A549 (cell line): ENCODE measurements at regions not wholly inside any gene's neighbourhood (a gene's known extent, or its start where the extent isn't known, plus 50 kb on each side); places are given as distances from the start of the nearest gene placed in this dataset.

ENCODE experiments used
- ATAC-seq, 2 experiments: fragments of 200-7000 bp in 1 of 2; fragments of >200 bp in 1 of 2; cut with Nextera tagmentation in 1 of 2; cut with Tn5 transposase in 1 of 2; 3 replicates each; pipeline versions ENCODE4 v1.8.0 to v1.9.1; 2018 to 2020; ENCODE audit warnings: mild to moderate bottlenecking in 1 of 2, moderate library complexity in 1 of 2
- CTCF ChIA-PET: fragments of 300-600 bp; sonication (Branson Sonifier 250); formaldehyde crosslinking; extraction: SDS; loops from one replicate; lab custom pipeline; 2021; ENCODE audit warnings: antibody characterized with exemption, inconsistent platforms; lab: Yijun Ruan, JAX
- POLR2A ChIA-PET: fragments of 350-600 bp; formaldehyde crosslinking; extraction: SDS; loops from one replicate; lab custom pipeline; 2021; ENCODE audit warnings: antibody characterized with exemption, inconsistent platforms; lab: Yijun Ruan, JAX
- DNase-seq, 2 experiments: peaks; one replicate each; pipeline versions ENCODE4 v3.0.0 to v3.0.0-alpha.2; 2011 to 2016; ENCODE audit warnings: low read depth in 1 of 2, low spot score in 1 of 2
- FAIRE-seq: peaks from 2 replicates; lab custom pipeline; 2011; peaks lifted over from hg19 to GRCh38; lab: Jason Lieb, UNC
- H3K27ac ChIP-seq, 2 experiments: fragments of >200 bp; sonication (Bioruptor Twin); formaldehyde crosslinking; 3 replicates each; pipeline ENCODE4 v1.5.1; 2016 to 2017
- H3K4me1 ChIP-seq: fragments of >200 bp; sonication (Bioruptor Twin); formaldehyde crosslinking; 3 replicates; pipeline ENCODE4 v1.6.1; 2016
- H3K4me2 ChIP-seq: fragments of >200 bp; sonication (Bioruptor Twin); formaldehyde crosslinking; 3 replicates; pipeline ENCODE4 v1.6.1; 2016
- H3K4me3 ChIP-seq: fragments of >200 bp; sonication (Bioruptor Twin); formaldehyde crosslinking; 3 replicates; pipeline ENCODE4 v1.5.1; 2016
- H3K9me3 ChIP-seq: fragments of >200 bp; sonication (Bioruptor Twin); formaldehyde crosslinking; 3 replicates; pipeline ENCODE4 v1.6.1; 2016
- CEBPB ChIP-seq, 2 experiments: fragments of >200 bp in 1 of 2; sonication (Bioruptor Twin) in 1 of 2; formaldehyde crosslinking in 1 of 2; IDR thresholded peaks; 2 replicates each; pipeline ENCODE4 v1.6.1; 2012 to 2016
- CHD2 ChIP-seq: fragments of 150-350 bp; IDR thresholded peaks from 2 replicates; pipeline ENCODE4 v1.6.1; 2014; ENCODE audit warnings: low read length; ENCODE audit not compliant: partially characterized antibody
- CHD4 ChIP-seq: fragments of 200-600 bp; sonication (generic); IDR thresholded peaks from 2 replicates; pipeline ENCODE4 v1.6.1; 2016; ENCODE audit warnings: antibody characterized with exemption, mild to moderate bottlenecking, borderline replicate concordance
- CTCF ChIP-seq: fragments of >200 bp; sonication (Bioruptor Twin); formaldehyde crosslinking; IDR thresholded peaks from 3 replicates; pipeline ENCODE4 v1.5.1; 2016
- FOXS1 ChIP-seq: fragments of 250-450 bp; sonication (Bioruptor Pico); IDR thresholded peaks from 2 replicates; pipeline ENCODE4 v1.5.0; 2020; ENCODE audit warnings: mild to moderate bottlenecking, moderate library complexity
- GATA3 ChIP-seq: IDR thresholded peaks from 2 replicates; pipeline ENCODE4 v1.6.1; 2012; ENCODE audit warnings: borderline replicate concordance
- HDAC2 ChIP-seq: fragments of 200-600 bp; sonication (generic); IDR thresholded peaks from 2 replicates; pipeline ENCODE4 v1.6.1; 2016
- HEYL ChIP-seq: fragments of 250-450 bp; sonication (Bioruptor Pico); IDR thresholded peaks from 2 replicates; pipeline ENCODE4 v1.8.0; 2021; ENCODE audit warnings: mild to moderate bottlenecking, moderate library complexity
- HOXB13 ChIP-seq: fragments of 250-450 bp; sonication (Bioruptor Pico); IDR thresholded peaks from 2 replicates; pipeline ENCODE4 v1.5.0; 2020; ENCODE audit warnings: low read depth, mild to moderate bottlenecking, moderate library complexity
- KDM1A ChIP-seq: fragments of 200-600 bp; sonication (generic); IDR thresholded peaks from 2 replicates; pipeline ENCODE4 v1.6.1; 2016; ENCODE audit warnings: low read depth, mild to moderate bottlenecking
- KDM5A ChIP-seq: fragments of 200-600 bp; sonication (generic); IDR thresholded peaks from 2 replicates; pipeline ENCODE4 v1.6.1; 2016; ENCODE audit warnings: antibody characterized with exemption, mild to moderate bottlenecking
- MAZ ChIP-seq: fragments of 150-350 bp; IDR thresholded peaks from 2 replicates; pipeline ENCODE4 v1.6.1; 2014; ENCODE audit warnings: antibody characterized with exemption, low read depth, low read length, borderline replicate concordance
- NPAS2 ChIP-seq: fragments of 250-450 bp; sonication (Bioruptor Pico); IDR thresholded peaks from 2 replicates; pipeline ENCODE4 v1.8.0; 2022; ENCODE audit warnings: mild to moderate bottlenecking, moderate library complexity, borderline replicate concordance
- NR3C1 ChIP-seq: fragments of >200 bp; sonication (Bioruptor Twin); formaldehyde crosslinking; IDR thresholded peaks from 3 replicates; pipeline ENCODE4 v1.6.1; 2017
- PBX3 ChIP-seq: IDR thresholded peaks from 2 replicates; pipeline ENCODE4 v1.6.1; 2012
- PHF8 ChIP-seq: fragments of 200-600 bp; sonication (generic); IDR thresholded peaks from 2 replicates; pipeline ENCODE4 v1.6.1; 2016; ENCODE audit warnings: low read depth, mild to moderate bottlenecking, antibody characterized with exemption, moderate library complexity, borderline replicate concordance
- POLR2AphosphoS2 ChIP-seq: conservative IDR thresholded peaks from 2 replicates; pipeline ENCODE4 v1.6.1; 2012; ENCODE audit warnings: low read length, improper control_type of control experiment, inconsistent platforms
- RAD21 ChIP-seq, 2 experiments: fragments of >200 bp in 1 of 2; sonication (Bioruptor Twin) in 1 of 2; formaldehyde crosslinking in 1 of 2; IDR thresholded peaks in 1 of 2; conservative IDR thresholded peaks in 1 of 2; 2 replicates in 1 of 2; 3 replicates in 1 of 2; pipeline ENCODE4 v1.6.1; 2012 to 2018; ENCODE audit warnings: inconsistent platforms in 1 of 2
- RCOR1 ChIP-seq: fragments of 150-350 bp; IDR thresholded peaks from 2 replicates; pipeline ENCODE4 v1.6.1; 2014; ENCODE audit warnings: antibody characterized with exemption, low read length, low read depth
- SMC3 ChIP-seq: fragments of >200 bp; sonication (Bioruptor Twin); formaldehyde crosslinking; IDR thresholded peaks from 3 replicates; pipeline ENCODE4 v1.6.1; 2018; ENCODE audit warnings: inconsistent platforms
- ZC3H11A ChIP-seq: fragments of 450-650 bp; IDR thresholded peaks from 2 replicates; pipeline ENCODE4 v1.6.1; 2014; ENCODE audit warnings: antibody characterized with exemption, mild to moderate bottlenecking
- ZNF302 ChIP-seq: fragments of 250-450 bp; sonication (Bioruptor Pico); IDR thresholded peaks from 2 replicates; pipeline ENCODE4 v1.9.0; 2021; ENCODE audit warnings: inconsistent platforms, mild to moderate bottlenecking, moderate library complexity
- WGBS: methylation state at CpG from one replicate; pipeline ENCODE4 v1.1.6; 2017; ENCODE audit errors: missing lambda C conversion rate; 5-methylcytosine and 5-hydroxymethylcytosine counted together
- TF ChIP-seq, protein P1 (sequence below): fragments of 150-350 bp; IDR thresholded peaks from 2 replicates; pipeline ENCODE4 v1.6.1; 2014; ENCODE audit warnings: low read depth, mild to moderate bottlenecking, low read length

GRCh38 chr17:69978056-69978646, 96.9 kb upstream of the KCNJ16 start:
- no peaks in the 10 kb centered on the region for H3K4me1 ChIP-seq
- POLR2A ChIA-PET: no interaction called here
- ATAC-seq (no peak), FAIRE-seq (no peak), DNase-seq (no peak)
- no peak overlapping the region for H3K27ac ChIP-seq
- H3K9me3 ChIP-seq: no peaks in the 10 kb centered on the region; the same call in 2 of the 3 replicates
- CTCF ChIA-PET: interaction anchor here (0.6 kb wide), 1 partner anchor 58 kb away, joined by 3 read pairs; no protein-coding TSS in a partner anchor
- 64% methylated on average over 1 of the region's 1 CpG for WGBS
- no peak for TF ChIP-seq MAZ
- no peak overlapping the region for H3K4me2 ChIP-seq
- H3K4me3 ChIP-seq: no peak overlapping the region

DNA sequence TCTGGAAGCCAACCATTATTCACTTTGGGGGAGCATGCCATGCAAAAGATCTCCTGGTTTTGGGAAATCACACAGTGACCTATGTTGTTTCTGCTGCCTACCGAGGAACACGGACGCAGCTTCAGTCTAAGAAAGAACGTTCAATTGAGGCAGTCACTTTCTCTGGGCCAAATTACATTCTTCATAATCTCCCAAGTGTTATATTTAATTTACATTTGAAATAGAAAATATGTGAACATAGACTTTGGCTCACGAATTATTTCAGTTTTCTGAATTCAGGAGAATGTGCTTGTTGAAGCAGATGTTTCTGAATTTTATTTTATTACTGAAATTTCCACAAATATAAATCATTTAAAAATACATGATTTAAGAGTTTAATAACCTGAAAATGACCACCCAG, 93.6 kb upstream of the KCNJ16 start:
- POLR2A ChIA-PET: no interaction called here
- Histone ChIP-seq H3K27ac (no peak overlapping the region), H3K9me3 (no peaks in the 10 kb centered on the region; the same call in 2 of the 3 replicates), H3K4me3 (no peak overlapping the region), H3K4me2 (no peak overlapping the region), H3K4me1 (no peaks in the 10 kb centered on the region)
- TF ChIP-seq PHF8: no peak
- no peak for TF ChIP-seq HOXB13 (CRISPR knock-in tag)
- CTCF ChIA-PET: interaction anchor here (0.6 kb wide), 1 partner anchor 51 kb away, joined by 3 read pairs; no protein-coding TSS in a partner anchor
- FAIRE-seq (no peak), ATAC-seq (no peak), DNase-seq (no peak)
- 61% methylated on average over 5 of the region's 5 CpGs for WGBS

DNA sequence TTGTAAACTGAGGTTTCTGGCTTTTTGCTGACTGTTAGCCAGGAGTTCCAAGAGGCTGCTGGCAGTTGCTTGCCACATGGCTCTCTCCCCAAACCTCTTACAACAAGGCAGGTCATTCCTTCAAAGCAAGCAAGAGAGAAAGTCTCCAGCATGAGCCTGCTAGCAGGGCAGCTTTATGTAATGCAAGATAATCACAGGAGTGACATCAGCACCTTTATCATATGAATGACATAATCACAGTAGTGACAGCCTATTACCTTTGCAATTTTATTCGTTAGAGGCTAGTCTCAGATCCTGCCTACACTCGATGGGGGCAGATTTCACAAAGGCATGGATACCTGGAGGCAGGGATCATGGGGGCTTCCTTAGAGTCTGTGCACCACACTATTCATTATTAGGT, 79.5 kb upstream of the KCNJ16 start:
- Histone ChIP-seq H3K9me3 (0 out of 3 replicates have a peak, but pooled peaks cover 4% of the 10 kb centered on the region), H3K27ac (no peak overlapping the region), H3K4me2 (no peak overlapping the region), H3K4me3 (no peak overlapping the region), H3K4me1 (peaks cover 13% of the 10 kb centered on the region)
- DNase-seq (no peak), FAIRE-seq (no peak), ATAC-seq (no peak)
- TF ChIP-seq KDM5A (no peak), CTCF (no peak), POLR2AphosphoS2 (no peak), RCOR1 (no peak), PBX3 (no peak), FOXS1 (no peak), ZNF302 (CRISPR knock-in tag) (no peak), HDAC2 (no peak), CEBPB (IDR thresholded peaks at IDR 0.05) (no peak), HEYL (CRISPR knock-in tag) (no peak), KDM1A (no peak), CHD4 (no peak), GATA3 (no peak), SMC3 (no peak), ZC3H11A (no peak), CHD2 (no peak), NPAS2 (CRISPR knock-in tag) (no peak), NR3C1 (no peak), RAD21 (conservative IDR thresholded peaks at IDR 0.05 in 1 of 2, IDR thresholded peaks at IDR 0.05 in 1 of 2) (no peak)
- TF ChIP-seq, protein P1, sequence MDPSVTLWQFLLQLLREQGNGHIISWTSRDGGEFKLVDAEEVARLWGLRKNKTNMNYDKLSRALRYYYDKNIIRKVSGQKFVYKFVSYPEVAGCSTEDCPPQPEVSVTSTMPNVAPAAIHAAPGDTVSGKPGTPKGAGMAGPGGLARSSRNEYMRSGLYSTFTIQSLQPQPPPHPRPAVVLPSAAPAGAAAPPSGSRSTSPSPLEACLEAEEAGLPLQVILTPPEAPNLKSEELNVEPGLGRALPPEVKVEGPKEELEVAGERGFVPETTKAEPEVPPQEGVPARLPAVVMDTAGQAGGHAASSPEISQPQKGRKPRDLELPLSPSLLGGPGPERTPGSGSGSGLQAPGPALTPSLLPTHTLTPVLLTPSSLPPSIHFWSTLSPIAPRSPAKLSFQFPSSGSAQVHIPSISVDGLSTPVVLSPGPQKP: no peak
- ChIA-PET POLR2A (no interaction called here), CTCF (interaction anchor here (1.0 to 1.6 kb wide), 3 partner anchors 21 to 388 kb away, joined by 3 read pairs; no protein-coding TSS in a partner anchor)
- 63% methylated on average over 2 of the region's 2 CpGs for WGBS
